Muscle layer of duodenum (tissue), 2 donors: ENCODE measurements at regions not wholly inside any gene's neighbourhood (a gene's known extent, or its start where the extent isn't known, plus 50 kb on each side); places are given as distances from the start of the nearest gene placed in this dataset.

ENCODE experiments used
- H3K27ac ChIP-seq: one replicate; pipeline ENCODE4 v1.7.0; 2013; ENCODE audit warnings: mild to moderate bottlenecking, low read length
- H3K27me3 ChIP-seq: one replicate; pipeline ENCODE4 v1.7.0; 2013; ENCODE audit warnings: low read depth, mild to moderate bottlenecking, control low read depth, low read length
- H3K36me3 ChIP-seq, 2 donors: one replicate each; pipeline ENCODE4 v1.7.0; 2013; ENCODE audit warnings: low read length in 2 of 2, control low read depth in 1 of 2, mild to moderate bottlenecking in 1 of 2; ENCODE audit not compliant: insufficient read depth in 2 of 2, control insufficient read depth in 1 of 2
- H3K4me1 ChIP-seq, 2 donors: one replicate each; pipeline ENCODE4 v1.7.0; 2013; ENCODE audit warnings: low read length in 2 of 2, mild to moderate bottlenecking in 2 of 2, control low read depth in 1 of 2, moderate library complexity in 1 of 2; ENCODE audit not compliant: insufficient read depth in 2 of 2, control insufficient read depth in 1 of 2
- H3K4me3 ChIP-seq, 2 donors: one replicate each; pipeline ENCODE4 v1.7.0; 2013; ENCODE audit warnings: low read length in 2 of 2, low read depth in 1 of 2, mild to moderate bottlenecking in 1 of 2
- H3K9me3 ChIP-seq, 2 donors: one replicate each; pipeline ENCODE4 v1.7.0; 2013; ENCODE audit warnings: low read length in 2 of 2, control low read depth in 1 of 2, mild to moderate bottlenecking in 1 of 2; ENCODE audit not compliant: control insufficient read depth in 1 of 2
- donor health status: healthy.

- Histone ChIP-seq H3K4me3 (no peak overlapping the region), H3K9me3 (peaks cover 0 to 4% of the 10 kb centered on the region in 2 donors), H3K27ac (peak overlapping the region; percentile 1), H3K36me3 (no peaks in the 10 kb centered on the region), H3K4me1 (no peaks in the 10 kb centered on the region), H3K27me3 (no peaks in the 10 kb centered on the region)
Observed at GRCh38 chr5:56415356-56415765, 182.2 kb upstream of the ANKRD55 start.

GRCh38 chr5:56414066-56414465 lies 180.9 kb upstream of the ANKRD55 start:
- Histone ChIP-seq H3K9me3 (no peaks in the 10 kb centered on the region), H3K36me3 (no peaks in the 10 kb centered on the region), H3K27me3 (no peaks in the 10 kb centered on the region), H3K4me1 (no peaks in the 10 kb centered on the region), H3K27ac (peak overlapping the region; percentile 1), H3K4me3 (no peak overlapping the region)

GRCh38 chr5:56413546-56413945 lies 180.4 kb upstream of the ANKRD55 start:
- H3K4me3 ChIP-seq: no peak overlapping the region
- no peaks in the 10 kb centered on the region for H3K4me1 ChIP-seq
- H3K36me3 ChIP-seq: no peaks in the 10 kb centered on the region
- H3K27ac ChIP-seq: peak overlapping the region; percentile 48
- no peaks in the 10 kb centered on the region for H3K9me3 ChIP-seq
- H3K27me3 ChIP-seq: no peaks in the 10 kb centered on the region

GRCh38 chr5:56412601-56413379 lies 179.7 kb upstream of the ANKRD55 start:
- Histone ChIP-seq H3K27ac (peak overlapping the region; percentile 48), H3K36me3 (no peaks in the 10 kb centered on the region), H3K27me3 (no peaks in the 10 kb centered on the region), H3K9me3 (no peaks in the 10 kb centered on the region), H3K4me3 (no peak overlapping the region), H3K4me1 (no peaks in the 10 kb centered on the region)

- H3K9me3 ChIP-seq: no peaks in the 10 kb centered on the region
- H3K27ac ChIP-seq: no peak overlapping the region
- H3K36me3 ChIP-seq: no peaks in the 10 kb centered on the region
- H3K4me3 ChIP-seq: no peak overlapping the region
- H3K4me1 ChIP-seq: no peaks in the 10 kb centered on the region
- H3K27me3 ChIP-seq: no peaks in the 10 kb centered on the region
Observed at GRCh38 chr5:56410696-56411095, 177.6 kb upstream of the ANKRD55 start.

GRCh38 chr5:56409331-56410190 lies 176.4 kb upstream of the ANKRD55 start:
- H3K9me3 ChIP-seq: no peaks in the 10 kb centered on the region
- no peaks in the 10 kb centered on the region for H3K4me1 ChIP-seq
- H3K27ac ChIP-seq: no peak overlapping the region
- no peaks in the 10 kb centered on the region for H3K36me3 ChIP-seq
- H3K4me3 ChIP-seq: peak overlapping the region in 1 of 2 donors; percentile 5
- no peaks in the 10 kb centered on the region for H3K27me3 ChIP-seq

- Histone ChIP-seq H3K27me3 (no peaks in the 10 kb centered on the region), H3K9me3 (no peaks in the 10 kb centered on the region), H3K4me1 (no peaks in the 10 kb centered on the region), H3K4me3 (no peak overlapping the region), H3K36me3 (no peaks in the 10 kb centered on the region), H3K27ac (no peak overlapping the region)
Observed at GRCh38 chr5:56406838-56407237, 173.7 kb upstream of the ANKRD55 start.

- Histone ChIP-seq H3K27me3 (no peaks in the 10 kb centered on the region), H3K27ac (no peak overlapping the region), H3K4me1 (no peaks in the 10 kb centered on the region), H3K36me3 (no peaks in the 10 kb centered on the region), H3K9me3 (no peaks in the 10 kb centered on the region), H3K4me3 (no peak overlapping the region)
Observed at GRCh38 chr5:56406221-56406620, 173.1 kb upstream of the ANKRD55 start.

- no peaks in the 10 kb centered on the region for H3K4me1 ChIP-seq
- H3K36me3 ChIP-seq: no peaks in the 10 kb centered on the region
- H3K27me3 ChIP-seq: no peaks in the 10 kb centered on the region
- no peak overlapping the region for H3K4me3 ChIP-seq
- no peak overlapping the region for H3K27ac ChIP-seq
- H3K9me3 ChIP-seq: no peaks in the 10 kb centered on the region
Observed at GRCh38 chr5:56405116-56405908, 172.2 kb upstream of the ANKRD55 start.

- H3K27ac ChIP-seq: no peak overlapping the region
Observed at GRCh38 chr5:56402266-56403220, 169.4 kb upstream of the ANKRD55 start.

More at GRCh38 chr5:56402266-56403220, 169.4 kb upstream of the ANKRD55 start:
- Histone ChIP-seq H3K9me3 (no peaks in the 10 kb centered on the region), H3K36me3 (no peaks in the 10 kb centered on the region), H3K27me3 (no peaks in the 10 kb centered on the region), H3K4me3 (no peak overlapping the region), H3K4me1 (no peaks in the 10 kb centered on the region)
